RPMI7951 (cell line): ENCODE measurements at regions not wholly inside any gene's neighbourhood (a gene's known extent, or its start where the extent isn't known, plus 50 kb on each side); places are given as distances from the start of the nearest gene placed in this dataset.

Source experiments
- DNase-seq: peaks from one replicate; pipeline ENCODE4 v3.0.0-alpha.2; 2012; ENCODE audit warnings: low read depth

DNA sequence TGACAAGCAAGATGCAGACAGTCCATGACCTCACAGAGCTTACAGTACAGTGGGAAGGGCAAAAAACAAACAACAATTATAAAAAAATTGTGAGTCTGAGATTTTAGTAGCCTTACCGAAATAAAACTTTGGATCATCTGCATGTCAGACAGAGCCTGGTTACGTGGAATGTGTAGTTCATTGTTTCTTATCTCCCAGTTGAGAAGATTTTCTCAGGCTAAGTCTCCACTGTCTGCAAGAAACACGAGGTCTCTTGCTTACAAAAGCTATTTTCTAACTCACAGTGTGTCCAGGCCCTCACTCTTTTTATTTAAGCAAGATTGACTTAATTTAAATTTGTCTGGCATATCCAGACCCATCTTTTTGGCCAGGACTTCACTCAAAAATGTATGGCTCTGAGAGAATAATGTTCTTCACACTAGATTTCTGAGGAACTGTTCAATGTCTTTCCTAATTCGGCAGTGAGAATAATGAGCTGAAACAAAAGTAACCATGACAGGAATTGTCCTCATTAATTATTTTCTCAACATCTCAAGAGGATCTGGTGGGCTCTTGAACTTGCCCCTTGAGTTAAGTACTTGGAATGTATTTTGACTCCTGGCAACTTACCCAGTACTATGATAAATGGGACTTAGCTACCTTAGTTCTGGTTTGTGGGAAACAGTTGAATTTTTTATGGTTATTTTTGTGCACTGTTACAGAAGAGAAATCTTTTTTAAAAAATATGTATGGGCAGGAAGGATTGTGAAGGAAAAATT, 265.1 kb upstream of the COL8A1 start:
- no peak for DNase-seq

DNA sequence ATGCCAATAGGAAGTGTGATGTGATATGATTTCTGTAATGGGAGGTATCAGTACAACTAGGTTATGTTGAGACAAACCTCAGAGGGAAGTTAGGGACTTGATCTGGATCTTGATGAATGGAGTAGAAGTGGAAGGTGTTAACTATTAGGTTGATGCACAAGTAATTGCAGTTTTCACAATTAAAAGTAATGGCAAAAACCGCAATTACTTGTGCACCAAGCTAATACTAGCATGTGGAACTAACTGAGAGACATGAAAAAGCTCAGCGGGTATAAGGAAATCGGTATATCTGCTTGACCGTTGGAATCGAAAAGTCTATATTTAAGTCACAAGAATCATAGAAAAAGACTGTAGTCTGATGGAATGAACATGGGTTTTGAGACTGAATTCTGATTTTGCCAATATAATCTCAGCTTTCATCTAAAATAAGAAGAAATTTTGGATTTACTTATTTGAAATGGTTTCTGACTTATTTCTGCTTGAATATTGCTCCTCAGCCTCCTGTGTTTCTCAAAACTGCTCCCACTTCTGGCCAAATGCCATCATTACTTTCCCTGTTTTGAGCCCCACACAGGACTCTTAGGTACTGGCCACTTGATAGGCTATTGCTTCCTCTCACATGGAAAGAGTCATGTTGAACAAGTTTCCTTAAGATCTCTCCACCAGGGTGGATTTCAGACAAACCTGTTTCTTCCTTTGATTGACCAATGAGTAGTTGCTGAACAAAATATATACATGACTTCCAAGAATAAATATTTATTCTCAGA, 271.5 kb upstream of the COL8A1 start:
- DNase-seq, result peak; percentile 18

DNA sequence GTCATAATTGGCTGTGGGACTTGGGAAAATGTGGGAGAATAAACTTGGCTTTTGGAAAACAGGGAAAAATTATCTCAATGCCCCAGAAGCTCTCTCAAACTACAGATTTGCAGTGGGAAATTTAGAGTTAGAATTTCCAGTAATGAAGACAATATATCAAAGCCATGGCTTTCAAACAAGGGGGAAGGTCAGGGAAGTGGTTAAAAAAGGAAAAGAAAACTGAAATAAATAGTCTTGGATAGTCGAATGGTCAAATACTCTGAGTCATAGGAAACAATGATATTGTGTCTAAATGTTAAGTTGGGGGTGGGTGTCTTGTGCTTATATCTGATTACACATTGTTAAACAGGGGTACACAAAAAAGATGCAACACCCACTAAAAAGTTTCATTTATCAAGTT, 272.4 kb upstream of the COL8A1 start:
- no peak for DNase-seq

DNA sequence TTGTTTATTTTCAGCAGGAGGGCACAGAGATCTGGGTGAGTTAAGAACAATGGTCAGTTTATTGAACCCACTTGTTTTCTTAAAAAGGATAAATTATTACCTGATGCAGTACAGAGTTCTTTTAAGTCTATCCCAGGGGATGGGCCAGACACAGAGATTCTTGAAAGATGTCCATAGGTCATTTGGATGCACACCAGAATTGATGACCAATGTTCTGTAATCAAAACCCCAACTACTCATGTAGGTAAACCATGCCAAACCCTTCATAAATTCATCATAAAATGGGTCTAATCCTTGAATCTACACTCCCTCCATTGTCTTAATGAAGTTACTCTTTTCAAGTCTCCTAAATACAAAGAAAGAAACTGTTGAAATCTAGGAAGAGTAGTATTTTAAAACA, 273.0 kb upstream of the COL8A1 start:
- DNase-seq, result no peak

DNA sequence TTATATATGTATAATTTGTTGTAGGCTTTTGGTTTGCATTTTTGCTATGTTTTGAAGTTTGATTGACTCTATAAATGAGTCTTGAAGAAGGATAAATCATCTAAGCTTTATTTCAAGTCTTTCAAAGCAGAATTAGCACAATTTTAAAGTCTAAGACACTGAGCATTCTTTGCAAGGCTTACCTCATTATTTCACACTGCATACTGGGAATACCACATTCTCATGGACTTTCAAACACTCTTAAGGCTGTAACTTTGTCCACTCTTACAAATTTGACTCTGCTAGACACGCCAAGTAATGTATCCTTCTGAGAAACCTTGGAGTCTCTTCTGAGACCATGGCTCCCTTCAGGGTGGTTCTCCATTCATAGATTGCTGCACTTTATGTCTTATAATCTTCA, 281.3 kb upstream of the COL8A1 start:
- DNase-seq, result no peak

DNA sequence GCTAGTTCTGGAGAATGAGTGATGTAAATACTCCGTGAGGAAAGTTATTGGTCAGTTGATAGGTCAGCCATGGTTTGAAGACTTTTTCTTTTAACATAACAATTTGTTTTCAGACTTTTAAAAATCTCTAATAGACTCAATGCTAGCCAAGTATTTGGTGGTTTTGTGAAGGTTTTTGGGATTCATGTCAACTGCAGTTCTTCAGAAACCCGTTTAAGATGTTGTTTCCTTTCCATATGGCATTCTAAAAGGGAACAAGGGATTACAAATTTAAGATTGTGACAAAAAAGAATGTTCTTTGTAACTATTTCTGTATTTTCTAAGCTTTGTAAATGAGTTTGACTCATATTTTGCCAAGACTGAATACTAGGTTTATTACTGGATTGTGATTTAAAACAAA, 281.7 kb upstream of the COL8A1 start:
- no peak for DNase-seq

DNA sequence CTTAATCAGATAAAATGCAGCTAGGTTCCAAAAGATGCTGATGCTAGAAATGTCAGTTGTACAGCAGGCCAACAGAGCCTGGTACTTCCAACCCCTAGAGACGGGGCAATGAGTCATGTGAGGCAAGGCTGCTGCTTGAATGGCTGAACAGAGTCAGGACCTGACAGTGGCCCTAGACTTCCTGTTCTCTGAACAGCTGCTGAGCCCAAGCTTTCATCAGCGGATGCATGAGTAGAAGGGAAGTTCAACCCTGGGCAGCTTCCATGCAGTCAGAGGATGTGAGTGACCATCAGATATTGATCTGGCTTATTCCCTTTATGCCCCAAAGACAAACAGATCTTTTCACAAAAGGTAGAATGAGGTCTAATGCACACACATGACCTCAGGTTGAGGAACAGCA, 282.9 kb upstream of the COL8A1 start:
- peak; percentile 8 for DNase-seq

DNA sequence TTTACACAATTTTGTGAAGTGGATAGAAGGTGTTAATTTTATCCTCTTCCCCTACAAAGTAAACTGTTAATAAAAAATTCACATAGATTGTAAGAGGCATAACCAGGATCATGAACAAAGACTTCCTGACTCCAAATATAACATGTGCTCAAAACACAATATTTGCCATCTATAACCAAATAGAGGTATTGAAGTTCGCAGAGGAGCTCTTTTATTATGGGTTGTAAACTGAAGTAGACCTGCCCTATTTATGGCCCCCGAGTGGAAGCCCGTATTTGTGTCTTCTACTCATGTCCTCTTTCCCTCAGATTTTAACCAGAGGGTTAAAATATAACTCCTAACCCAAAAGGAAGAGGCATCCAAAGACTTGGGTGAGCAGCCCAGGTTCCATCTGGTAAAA, 285.6 kb upstream of the COL8A1 start:
- DNase-seq, result no peak

DNA sequence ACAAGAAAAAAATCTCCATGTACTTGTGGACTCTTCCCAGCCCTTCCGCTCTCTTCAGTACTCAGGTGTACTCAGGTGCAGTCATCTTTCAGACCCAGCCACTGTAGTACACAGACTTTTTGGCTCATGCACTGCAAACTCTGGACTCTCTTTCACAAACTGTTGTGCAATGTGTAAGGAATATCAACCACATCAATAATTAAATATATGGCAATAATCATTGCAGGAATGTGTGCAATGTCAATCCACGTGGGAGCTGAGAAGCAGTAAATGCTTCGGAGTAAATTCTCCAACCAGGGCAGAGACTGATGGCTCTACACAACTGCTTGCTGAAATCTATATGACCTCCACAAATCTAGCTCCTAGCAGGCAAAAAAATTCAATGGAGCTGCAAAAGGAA, 287.3 kb upstream of the COL8A1 start:
- DNase-seq, result no peak

DNA sequence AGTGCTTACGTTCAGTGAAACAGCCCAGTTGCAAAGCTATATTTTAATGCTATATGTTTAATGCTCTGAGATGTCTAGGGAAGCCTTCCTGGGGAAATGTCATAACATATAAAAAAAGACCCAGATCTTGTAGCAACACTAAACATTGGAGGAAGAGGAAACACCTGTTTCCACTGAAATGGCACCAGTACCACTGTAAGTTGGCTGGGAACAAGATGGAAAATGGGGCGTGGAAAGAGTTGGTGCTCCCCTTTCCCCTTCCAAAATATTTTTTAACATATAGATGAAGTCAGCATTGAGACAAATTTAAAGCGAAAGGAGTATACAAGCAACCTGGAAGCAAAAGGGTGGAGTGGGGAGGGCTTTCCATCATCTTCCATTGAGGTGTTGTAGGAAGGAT, 289.9 kb upstream of the COL8A1 start:
- DNase-seq, result no peak

DNA sequence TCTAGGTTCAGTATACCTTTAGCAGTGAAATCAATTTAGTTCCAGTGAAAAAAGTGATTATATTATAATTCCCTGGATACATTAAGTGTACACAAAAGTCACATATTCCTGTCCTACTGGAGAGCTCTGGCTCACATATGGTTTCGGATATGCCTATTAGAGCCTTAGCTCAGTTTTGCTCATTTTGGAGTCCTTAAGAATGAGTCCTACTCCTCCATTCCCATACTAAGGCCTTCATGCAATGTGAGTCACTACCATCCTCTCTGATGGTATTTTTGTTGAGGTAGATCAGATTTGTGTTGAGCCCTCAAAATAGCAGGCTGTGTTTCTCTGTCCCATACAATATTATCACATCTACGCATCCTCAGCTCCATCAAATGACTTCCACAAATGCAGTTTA, 294.2 kb upstream of the COL8A1 start:
- DNase-seq, result peak; percentile 47

DNA sequence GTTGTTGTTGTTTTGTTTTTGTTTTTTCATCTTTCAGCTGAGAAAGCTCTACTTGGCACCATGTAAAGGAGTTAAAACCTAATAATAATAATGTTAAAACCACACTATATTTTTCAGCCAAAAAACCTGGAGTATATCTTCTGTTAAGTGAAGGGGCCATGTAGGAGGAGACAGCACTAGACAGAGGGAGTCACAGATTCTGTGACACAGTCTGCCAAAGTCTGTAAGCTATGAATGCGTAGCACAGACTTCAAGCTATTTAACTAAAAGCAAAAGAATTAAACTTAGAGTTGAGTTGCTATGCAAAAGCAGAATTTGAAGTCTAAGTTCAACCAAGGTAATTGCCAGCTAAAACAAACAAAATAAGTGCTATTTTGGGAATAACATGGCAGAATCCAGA, 296.0 kb upstream of the COL8A1 start:
- DNase-seq, result no peak

DNA sequence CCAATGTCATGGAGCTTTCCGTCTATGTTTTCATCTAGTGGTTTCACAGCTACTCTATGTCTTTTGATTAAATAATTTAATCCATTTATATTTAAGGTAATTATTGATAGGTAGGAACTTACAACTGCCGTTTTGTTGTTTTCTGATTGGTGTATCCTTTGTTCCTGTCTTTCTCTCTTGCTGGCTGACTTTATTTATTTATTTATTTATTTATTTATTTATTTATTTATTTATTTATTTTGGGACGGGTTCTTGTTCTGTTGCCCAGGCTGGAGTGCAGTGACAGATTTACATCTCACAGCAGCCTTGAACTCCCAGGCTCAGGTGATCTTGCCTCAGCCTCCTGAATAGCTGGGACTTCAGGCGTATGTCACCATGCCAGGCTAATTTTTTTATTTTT, 299.2 kb upstream of the COL8A1 start:
- DNase-seq, result no peak

DNA sequence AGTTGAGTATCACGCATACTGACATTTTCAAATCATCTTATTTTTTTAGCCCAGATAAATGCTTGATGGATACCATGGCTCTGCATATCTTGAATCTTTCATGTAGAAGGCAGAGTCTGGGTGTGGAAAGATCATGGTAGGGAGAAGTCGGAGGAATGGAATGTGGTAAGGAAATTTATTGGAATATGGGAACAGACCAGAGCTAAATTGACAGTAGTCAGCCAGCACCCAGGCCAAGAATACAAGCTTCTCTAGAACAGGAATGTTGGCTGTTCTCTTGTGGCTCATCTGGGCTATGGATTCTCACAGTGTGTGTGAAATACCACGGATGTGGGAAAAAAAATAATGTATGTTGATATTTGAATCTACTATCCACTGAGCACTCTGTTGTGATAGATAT, 305.7 kb upstream of the COL8A1 start:
- DNase-seq, result peak; percentile 11

DNA sequence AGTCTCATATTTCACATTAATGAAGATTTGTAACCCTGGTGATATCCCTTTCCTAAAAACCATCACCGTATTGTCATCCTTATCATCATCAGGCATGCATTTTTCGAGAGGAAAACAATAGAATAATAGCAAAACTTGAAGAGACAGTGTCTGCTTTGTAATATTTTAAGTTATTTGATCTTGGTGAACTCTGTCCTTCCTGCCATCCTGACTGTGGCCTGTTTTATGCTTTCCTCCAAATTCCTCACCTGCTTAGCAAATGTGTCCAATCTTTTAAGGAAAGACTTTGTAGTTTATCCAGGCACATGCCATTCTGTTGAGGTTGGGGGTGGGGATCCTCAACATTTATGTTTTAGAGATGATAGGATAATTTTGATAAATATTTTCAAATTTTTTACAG, 306.1 kb upstream of the COL8A1 start:
- DNase-seq, result no peak

DNA sequence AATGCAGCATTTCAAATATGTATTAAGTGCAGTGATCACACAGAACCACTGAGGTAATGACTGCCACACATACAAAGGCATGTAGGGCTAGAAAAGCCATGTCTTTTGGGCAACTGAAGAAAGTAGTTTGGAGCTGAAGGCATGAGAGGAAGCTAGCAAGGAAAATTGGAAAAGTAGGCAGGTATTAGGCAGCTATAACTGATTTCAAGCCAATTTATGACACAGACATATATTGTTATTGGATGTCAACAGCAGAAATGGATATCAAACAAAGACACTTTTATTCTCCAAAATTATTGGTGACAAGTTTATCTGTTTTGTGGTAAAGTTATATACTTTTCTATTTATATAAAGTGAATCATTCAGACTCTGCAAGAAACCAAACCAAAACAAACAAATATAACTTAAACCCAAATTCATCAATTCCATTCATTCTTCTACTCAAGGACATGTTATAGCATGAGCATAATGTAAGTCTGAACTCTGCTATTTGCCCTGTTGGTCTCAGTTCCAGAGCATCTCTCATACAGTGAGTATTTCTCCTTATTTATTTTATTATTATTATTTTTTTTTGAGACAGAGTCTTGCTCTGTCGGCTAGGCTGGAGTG, 307.4 kb upstream of the COL8A1 start:
- DNase-seq, result no peak

DNA sequence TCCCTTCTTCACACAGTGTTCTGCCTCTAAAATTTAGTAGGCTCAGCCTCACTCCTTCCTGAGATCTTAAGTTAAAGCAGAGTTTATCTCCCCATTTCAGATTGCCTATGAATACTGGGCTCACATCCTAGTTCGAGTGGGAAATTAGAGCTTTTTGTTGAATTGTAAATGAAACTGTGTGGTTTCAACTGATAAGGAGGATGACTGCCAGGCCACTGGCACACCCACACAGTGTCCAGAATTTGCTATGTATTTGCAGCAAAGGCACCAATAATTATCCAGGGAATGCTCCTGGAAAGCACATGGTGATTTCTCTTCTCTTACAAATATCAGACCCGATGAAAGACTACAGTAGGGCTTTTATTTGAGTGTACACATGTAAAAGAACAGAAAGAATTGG, 308.1 kb upstream of the COL8A1 start:
- peak; percentile 35 for DNase-seq

DNA sequence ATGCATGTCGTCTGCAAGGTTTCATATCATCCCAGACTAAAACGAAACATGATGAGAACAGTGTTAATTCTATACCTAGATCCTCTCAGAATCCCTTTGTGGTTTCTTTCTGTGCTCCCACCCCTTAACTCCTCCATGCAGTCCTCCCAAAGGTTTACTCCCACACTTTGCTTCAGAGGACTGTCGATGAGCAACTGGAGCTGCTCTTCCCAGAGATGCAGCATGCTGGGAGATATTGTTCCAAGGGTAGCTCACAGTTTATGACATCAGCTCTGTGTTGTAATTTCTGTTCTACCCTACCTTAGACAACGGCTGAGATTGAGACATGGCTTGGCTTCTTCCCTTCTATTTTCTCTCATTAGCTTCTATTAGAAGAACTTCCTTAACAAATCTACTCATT, 313.0 kb upstream of the COL8A1 start:
- DNase-seq, result peak; percentile 19

DNA sequence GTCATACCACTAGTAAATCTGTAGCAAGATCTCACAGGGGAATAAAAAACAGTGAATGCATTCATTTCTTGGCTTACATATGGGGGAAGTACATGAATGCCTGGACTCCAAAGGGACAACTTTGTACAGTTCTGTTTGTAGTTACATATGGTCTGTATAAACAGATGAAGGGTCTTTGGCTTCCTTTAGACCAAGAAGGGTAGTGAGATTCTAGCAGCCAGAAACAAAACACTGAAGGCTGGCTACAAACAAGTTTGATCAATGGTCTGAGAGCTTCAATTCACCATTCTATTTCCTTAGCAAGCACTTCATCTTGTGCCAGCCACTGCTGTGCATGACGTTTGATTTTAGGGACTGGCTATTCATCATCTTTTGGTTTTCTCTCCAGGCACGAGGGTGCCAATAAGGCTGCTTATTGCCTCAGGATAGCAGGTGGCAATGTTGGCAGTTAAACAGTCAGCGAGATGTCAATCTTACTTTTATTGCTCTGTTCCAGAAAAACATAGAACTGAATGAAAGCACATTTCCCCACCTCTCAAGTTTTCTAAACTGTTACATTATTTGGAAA, 313.7 kb upstream of the COL8A1 start:
- peak; percentile 13 for DNase-seq

DNA sequence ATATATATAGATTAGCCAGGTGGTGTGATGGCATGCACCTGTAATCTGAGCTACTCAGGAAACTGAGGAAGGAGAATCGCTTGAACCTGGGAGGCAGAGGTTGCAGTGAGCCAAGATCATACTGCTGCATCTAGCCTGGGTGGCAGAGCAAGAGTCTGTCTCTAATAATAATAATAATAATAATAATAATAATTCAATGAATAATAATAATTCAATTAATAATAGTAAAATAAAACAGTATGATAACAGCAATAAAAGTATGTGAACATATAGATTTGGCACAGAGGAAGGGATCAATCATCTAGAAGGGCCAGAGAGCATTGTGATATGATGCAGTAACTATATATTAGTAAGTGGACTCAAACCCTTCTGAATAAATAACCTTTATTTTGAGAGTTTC, 314.5 kb upstream of the COL8A1 start:
- no peak for DNase-seq

DNA sequence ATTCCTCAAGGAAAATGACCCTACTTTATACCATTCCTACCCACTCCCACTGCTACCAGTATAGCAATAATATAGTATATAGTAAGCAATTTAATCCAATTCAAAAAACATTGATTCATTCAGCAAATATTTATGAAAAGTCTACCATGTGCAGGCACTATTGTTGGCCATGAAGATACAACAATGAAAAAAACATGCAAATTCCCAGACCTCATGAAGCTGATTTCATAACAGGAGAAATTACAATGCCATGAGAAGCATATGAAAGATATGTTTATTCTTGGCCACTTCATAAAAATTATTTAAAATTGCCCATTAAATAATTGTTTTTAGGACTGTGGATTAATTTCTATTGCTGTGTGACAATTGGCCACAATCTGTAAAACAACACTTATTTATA, 315.8 kb upstream of the COL8A1 start:
- DNase-seq, result no peak

DNA sequence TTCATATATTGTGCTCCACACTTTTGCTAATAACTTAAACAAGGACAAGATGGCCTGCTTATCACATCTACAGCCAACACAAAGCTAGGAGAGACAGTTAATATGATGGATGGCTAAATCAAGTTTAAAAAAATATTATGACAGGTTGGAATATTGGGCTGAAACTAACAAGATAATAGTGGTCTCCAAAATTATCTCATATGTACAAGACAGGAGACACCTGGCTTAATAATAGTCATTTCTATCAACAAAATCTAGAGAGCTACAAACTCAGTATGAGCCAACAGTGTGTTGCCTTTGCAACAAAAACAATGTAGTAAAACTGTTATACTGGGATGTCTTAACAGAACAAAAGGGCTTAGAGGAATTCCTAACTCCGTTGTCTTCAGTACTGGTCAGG, 317.1 kb upstream of the COL8A1 start:
- no peak for DNase-seq

DNA sequence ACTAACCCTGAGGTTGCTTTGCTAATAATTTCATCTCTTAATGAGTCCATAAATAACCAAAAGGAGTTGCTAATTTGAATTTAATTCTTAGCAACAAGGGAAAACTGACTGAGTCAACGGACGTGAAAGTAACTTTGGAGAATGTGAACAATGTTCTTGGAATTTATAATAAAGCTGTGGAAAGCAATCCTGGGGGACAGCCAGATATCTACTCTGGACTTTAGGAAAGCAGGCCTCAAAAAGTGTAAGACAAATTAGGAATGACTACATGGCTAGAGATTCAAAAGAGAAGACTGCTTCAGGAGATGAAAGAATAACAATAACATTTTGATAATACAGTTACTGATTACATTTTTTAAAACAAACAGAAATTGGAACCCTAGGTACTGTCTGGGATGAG, 318.4 kb upstream of the COL8A1 start:
- DNase-seq, result peak; percentile 69
